ENCODE measurements at regions not wholly inside any gene's neighbourhood (a gene's known extent, or its start where the extent isn't known, plus 50 kb on each side); places are given as distances from the start of the nearest gene placed in this dataset.

DNA sequence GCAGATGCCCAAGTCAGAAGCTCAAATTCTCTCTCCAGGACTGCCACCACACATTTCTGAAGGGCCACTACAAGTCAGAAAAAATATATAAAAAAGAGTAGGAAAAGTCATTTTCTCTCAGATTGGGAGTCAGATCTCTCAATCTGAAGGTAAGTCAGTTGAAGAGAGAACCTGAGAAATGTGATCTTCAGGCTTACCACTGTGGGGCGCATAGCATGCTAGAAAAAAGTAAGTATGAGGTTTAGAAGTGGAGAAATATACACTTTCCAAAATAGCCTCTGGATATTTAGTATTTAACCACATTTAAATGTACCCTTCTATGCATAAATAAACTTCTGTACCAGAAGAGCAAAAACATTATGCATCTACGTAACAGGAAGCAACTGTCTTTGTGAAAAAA lies 800.7 kb upstream of the CTNND2 start:
- Histone ChIP-seq H3K4me2 (ENCODE audit: insufficient read depth in 1 of 2, low read depth in 2 of 2, low read length in 2 of 2) (no peak overlapping the region), H3K79me2 (ENCODE audit: control insufficient read depth in 1 of 2, insufficient read depth in 2 of 2, low read length in 2 of 2) (no peaks in the 10 kb centered on the region), H3K36me3 (ENCODE audit: control insufficient read depth in 2 of 4, insufficient read depth in 4 of 4, low read length in 3 of 4) (no peaks in the 10 kb centered on the region), H3K23ac (ENCODE audit: insufficient read length) (no peak overlapping the region), H3K23me2 (ENCODE audit: low read depth, low read length) (no peaks in the 10 kb centered on the region), H4K8ac (ENCODE audit: extremely low read depth, insufficient read depth, low read length) (no peak overlapping the region), H2BK20ac (ENCODE audit: low read length) (no peak overlapping the region), H4K20me1 (replicated peaks in 1 of 2; ENCODE audit: control insufficient read depth in 1 of 2, insufficient read depth in 2 of 2, low read length in 2 of 2) (no peaks in the 10 kb centered on the region), H3K56ac (replicated peaks; ENCODE audit: insufficient read length, low read depth, low read length) (no peak overlapping the region), H3K4me1 (replicated peaks in 1 of 4; ENCODE audit: control insufficient read depth in 3 of 4, insufficient read depth in 4 of 4, low read length in 3 of 4) (0 out of 7 replicates have a peak, but pooled peaks cover 0 to 3% (median 0%) of the 10 kb centered on the region in 4 experiments), H4K5ac (ENCODE audit: insufficient read length, low read depth, low read length) (no peak overlapping the region), H2AK5ac (ENCODE audit: low read depth, low read length) (no peak overlapping the region), H2AFZ (ENCODE audit: low read length) (no peak overlapping the region), H3K27ac (ENCODE audit: low read depth, low read length) (no peak overlapping the region), H2BK5ac (ENCODE audit: low read depth, low read length) (no peak overlapping the region), H3K9ac (replicated peaks in 1 of 4; ENCODE audit: extremely low read depth in 1 of 4, low read depth in 3 of 4, low read length in 3 of 4) (no peak overlapping the region), H2BK12ac (ENCODE audit: low read depth, low read length) (no peak overlapping the region), H3K79me1 (ENCODE audit: low read depth, low read length) (no peaks in the 10 kb centered on the region), H3K9me3 (ENCODE audit: insufficient read depth in 2 of 2, low read depth in 1 of 2, low read length in 1 of 2) (no peaks in the 10 kb centered on the region), H4K91ac (replicated peaks; ENCODE audit: insufficient read length, low read length) (no peak overlapping the region), H2BK15ac (ENCODE audit: low read length) (no peak overlapping the region), H3K27me3 (replicated peaks in 1 of 4; ENCODE audit: control insufficient read depth in 3 of 4, extremely low read depth in 1 of 4, insufficient read depth in 3 of 4, low read length in 3 of 4) (no peaks in the 10 kb centered on the region), H3K18ac (ENCODE audit: extremely low read depth, low read length) (no peak overlapping the region), H3K14ac (ENCODE audit: insufficient read length) (no peak overlapping the region), H3K4me3 (ENCODE audit: extremely low read depth in 1 of 4, insufficient read depth in 2 of 4, low read depth in 3 of 4, low read length in 4 of 4) (no peak overlapping the region), H3K4ac (replicated peaks; ENCODE audit: insufficient read length, low read depth, low read length) (no peak overlapping the region), H2BK120ac (replicated peaks; ENCODE audit: low read depth, low read length) (no peak overlapping the region)
- FAIRE-seq (no peak), DNase-seq (ENCODE audit: low read depth in 1 of 2, low spot score in 2 of 2) (no peak)
- CTCF ChIA-PET (ENCODE audit: partially characterized antibody): interaction anchor here (1.0 to 1.4 kb wide), 4 partner anchors 11 to 543 kb away, joined by 3 to 8 read pairs (median 6); no protein-coding TSS in a partner anchor
- TF ChIP-seq EZH2 (IDR thresholded peaks at IDR 0.05; ENCODE audit: low read depth, low read length, severe bottlenecking): no peak
- TF ChIP-seq NANOG (IDR thresholded peaks at IDR 0.05; ENCODE audit: insufficient read depth, low read depth, low read length, poor library complexity, severe bottlenecking): no peak
- TF ChIP-seq RAD21 (IDR thresholded peaks at IDR 0.05 in 1 of 2, conservative IDR thresholded peaks at IDR 0.05 in 1 of 2; ENCODE audit: low read depth in 2 of 2, low read length in 2 of 2): peak; percentile 39 to 42
- TF ChIP-seq HDAC2 (IDR thresholded peaks at IDR 0.05; ENCODE audit: borderline replicate concordance in 1 of 2, low read depth in 2 of 2, low read length in 2 of 2): no peak
- TF ChIP-seq SP4 (IDR thresholded peaks at IDR 0.05; ENCODE audit: low read length): no peak
- no peak for TF ChIP-seq TCF12 (IDR thresholded peaks at IDR 0.05; ENCODE audit: low read depth, low read length)
- no peak for TF ChIP-seq POU5F1 (IDR thresholded peaks at IDR 0.05; ENCODE audit: low read depth, low read length)
- TF ChIP-seq, protein P1, sequence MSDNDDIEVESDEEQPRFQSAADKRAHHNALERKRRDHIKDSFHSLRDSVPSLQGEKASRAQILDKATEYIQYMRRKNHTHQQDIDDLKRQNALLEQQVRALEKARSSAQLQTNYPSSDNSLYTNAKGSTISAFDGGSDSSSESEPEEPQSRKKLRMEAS (IDR thresholded peaks at IDR 0.05): no peak
- TF ChIP-seq, protein P2, sequence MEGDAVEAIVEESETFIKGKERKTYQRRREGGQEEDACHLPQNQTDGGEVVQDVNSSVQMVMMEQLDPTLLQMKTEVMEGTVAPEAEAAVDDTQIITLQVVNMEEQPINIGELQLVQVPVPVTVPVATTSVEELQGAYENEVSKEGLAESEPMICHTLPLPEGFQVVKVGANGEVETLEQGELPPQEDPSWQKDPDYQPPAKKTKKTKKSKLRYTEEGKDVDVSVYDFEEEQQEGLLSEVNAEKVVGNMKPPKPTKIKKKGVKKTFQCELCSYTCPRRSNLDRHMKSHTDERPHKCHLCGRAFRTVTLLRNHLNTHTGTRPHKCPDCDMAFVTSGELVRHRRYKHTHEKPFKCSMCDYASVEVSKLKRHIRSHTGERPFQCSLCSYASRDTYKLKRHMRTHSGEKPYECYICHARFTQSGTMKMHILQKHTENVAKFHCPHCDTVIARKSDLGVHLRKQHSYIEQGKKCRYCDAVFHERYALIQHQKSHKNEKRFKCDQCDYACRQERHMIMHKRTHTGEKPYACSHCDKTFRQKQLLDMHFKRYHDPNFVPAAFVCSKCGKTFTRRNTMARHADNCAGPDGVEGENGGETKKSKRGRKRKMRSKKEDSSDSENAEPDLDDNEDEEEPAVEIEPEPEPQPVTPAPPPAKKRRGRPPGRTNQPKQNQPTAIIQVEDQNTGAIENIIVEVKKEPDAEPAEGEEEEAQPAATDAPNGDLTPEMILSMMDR (IDR thresholded peaks at IDR 0.05; ENCODE audit: control extremely low read depth in 1 of 3, insufficient read depth in 1 of 3, low read depth in 1 of 3, low read length in 3 of 3): peak in 2 of 3 experiments; percentile 27 to 47; a peak in 2 of 4 replicates
- POLR2A ChIA-PET (ENCODE audit: partially characterized antibody): interaction anchor here (0.7 kb wide), 1 partner anchor 10 kb away, joined by 4 read pairs; no protein-coding TSS in a partner anchor
- 53% methylated on average over 2 of the region's 2 CpGs; no CpG with 5 or more reads in 1 of the 2 experiments for WGBS, 2 experiments (ENCODE audit: extremely low coverage in 1 of 2, insufficient coverage in 1 of 2, insufficient read length in 1 of 2, insufficient replicate concordance in 2 of 2, low coverage in 1 of 2, low lambda C conversion rate in 2 of 2, missing lambda C conversion rate in 1 of 2)

Data from H1 (cell line).